ENCODE measurements at regions not wholly inside any gene's neighbourhood (a gene's known extent, or its start where the extent isn't known, plus 50 kb on each side); places are given as distances from the start of the nearest gene placed in this dataset.
"Not testable (repeated sequence)": the region's sequence is repeated elsewhere in the genome, so short reads cannot be mapped to it uniquely, and the experiment has no call there.

DNA sequence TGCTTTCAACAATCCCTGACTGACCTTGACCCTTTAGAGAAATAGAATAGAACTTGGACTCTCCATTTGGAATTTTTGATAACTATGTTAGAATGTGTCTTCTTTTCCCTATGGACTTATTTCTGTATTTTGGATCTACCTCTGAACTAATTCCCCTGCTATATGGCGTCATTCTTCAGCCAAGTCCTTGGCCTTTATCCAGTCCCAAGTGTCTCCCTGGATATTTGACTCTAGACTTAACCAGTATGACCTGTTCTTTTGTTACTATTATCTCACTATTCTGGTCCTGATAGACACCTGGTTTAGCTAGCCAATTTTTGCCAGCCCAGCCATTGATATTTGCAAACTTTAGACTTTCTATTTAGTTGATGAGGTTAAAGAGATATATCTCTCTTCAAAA, 186.8 kb downstream of the KCNS3 start:
- DNase-seq, result no peak

DNA sequence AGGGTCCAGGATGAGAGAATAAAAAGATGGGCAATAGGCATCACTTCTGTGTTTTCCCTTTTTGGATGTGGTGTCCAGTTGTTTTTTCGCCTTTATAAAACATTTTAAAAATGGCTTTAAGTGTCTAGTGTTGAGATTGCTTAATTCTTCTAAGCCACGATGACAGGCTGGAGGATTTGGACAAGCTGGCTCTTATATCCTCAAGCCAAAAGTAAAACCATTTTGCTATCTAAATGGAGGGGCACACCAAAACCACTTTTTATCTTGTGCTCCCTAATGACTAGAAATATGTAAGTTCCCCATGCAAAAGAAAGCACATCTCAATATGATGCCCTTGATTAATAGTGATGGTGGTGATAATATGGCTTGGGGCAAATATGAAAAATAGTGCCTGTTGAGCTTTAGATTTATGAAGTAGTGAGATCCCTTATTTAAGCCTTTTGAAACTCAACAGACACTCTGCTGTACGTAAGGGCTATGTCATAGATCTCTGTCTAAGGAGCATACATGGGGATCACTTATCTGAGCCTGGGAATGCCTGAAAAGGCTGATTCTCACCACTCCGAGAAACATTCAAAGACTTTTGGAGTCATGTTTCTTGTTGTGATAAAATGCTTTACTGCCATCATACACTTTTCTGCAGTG, 185.5 kb downstream of the KCNS3 start:
- no peak for DNase-seq

DNA sequence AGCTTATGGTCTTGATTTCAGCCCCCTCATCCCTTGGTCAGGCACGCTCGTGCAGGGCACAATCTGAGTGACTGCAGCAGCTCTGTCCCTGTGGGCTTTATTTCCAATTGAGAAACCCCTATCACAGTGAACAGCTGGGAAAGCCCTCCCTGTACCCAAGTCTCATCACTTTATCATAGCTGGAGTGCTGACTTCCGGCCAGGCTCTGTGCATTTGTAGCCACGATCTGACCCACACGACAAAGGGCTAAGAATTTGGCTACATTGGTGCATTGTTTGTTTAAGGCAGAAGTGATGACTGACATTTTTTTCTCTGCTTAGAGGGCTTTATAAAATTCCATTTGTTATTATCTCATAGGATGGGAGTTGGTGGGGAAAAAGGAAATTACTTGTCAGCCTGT, 184.4 kb downstream of the KCNS3 start:
- DNase-seq, result no peak

DNA sequence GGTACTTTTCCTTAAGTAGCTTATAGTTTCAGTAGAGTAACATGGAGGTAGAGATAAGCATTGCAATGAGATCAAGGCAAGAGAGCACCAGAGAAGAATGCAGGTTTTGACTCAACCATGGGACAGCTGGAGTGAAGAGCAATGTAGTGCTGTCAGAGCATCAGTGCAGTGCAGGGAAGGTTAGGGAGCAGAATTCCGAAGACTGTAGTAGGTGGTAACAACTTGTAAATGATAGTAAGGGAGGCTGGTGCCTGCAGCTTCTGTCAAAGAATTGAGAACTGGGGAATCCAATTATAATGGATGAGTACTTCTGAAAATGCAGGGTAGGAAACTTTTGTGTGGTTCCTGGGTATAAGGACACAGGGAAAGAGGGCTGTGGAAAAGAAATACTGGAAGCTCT, 183.2 kb downstream of the KCNS3 start:
- no peak for DNase-seq

DNA sequence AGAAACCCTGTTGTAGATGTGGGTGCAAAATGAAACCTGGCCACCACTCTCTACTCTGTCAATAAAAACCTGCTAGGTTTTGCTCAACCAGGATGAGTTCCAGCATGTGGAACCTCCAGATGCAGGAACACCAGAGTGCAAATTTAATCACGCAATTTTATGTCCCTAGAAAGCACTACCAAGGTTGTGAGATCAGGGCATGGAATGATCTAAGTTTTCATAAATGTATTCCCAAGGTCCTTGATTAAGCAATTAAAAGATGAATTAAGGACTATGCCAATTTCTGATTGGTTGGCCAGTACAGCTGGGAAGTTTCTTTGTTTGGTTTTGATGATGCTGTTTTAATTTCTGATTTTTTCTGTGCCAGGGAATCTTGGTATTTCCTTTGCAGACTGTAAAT, 179.2 kb downstream of the KCNS3 start:
- DNase-seq, result no peak

DNA sequence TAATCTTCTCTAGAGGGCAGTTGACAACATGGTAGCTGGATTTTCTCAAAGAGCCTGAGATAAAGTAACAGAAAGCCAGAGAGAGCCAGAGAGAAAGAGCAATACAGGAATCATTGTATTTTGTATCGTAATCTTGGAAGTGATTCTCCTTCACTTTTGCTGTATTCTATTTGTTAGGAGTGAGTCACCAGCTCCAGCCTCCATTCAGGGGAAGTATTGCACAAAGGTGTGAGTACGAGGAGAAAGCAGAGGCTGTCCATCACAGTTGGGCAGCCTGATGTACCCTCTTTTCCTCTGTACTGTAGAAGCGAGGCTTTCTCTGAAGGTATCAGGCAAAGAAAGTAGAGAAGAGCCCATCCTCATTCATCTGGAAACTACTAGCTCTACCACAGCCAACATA, 176.8 kb downstream of the KCNS3 start:
- DNase-seq, result no peak

DNA sequence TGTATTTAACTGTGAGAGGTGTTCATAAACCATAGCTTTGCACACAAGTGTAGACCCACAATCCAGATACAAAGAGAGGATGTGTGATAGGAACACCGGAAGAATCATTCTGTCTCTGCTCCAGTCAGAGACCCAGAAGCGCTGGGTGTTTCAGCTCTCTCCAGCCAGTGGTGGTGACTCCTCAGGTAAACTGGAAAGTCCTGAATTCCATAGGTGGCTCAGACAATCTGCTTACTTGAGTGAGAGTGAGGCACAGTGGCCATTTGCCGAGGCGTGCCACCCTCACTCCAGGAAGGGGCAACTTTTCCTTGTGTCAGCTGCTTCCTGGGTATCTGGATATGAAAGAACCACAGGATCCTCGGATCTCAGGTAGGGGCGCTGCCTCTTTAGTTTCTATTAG, 171.5 kb downstream of the KCNS3 start:
- DNase-seq, result no peak

DNA sequence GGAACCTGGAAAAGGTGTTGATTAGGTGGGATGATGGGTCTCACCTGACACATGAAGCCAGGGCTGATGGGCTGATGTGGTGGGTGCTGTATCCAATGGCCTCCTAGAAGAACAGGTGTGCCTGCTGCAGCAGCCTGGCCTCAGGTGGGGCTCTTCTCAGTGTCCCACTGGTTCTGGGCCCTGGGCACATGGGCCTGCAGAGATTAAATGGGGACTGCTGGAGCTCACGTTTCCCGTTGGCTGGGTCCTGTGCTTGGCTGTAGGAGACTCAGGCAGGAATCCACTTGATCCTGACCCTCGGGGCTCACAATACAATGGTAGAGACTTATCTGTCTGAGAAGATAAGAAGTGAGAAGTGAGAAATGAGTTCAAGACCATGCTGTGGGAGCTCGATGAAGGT, 170.9 kb downstream of the KCNS3 start:
- no peak for DNase-seq

DNA sequence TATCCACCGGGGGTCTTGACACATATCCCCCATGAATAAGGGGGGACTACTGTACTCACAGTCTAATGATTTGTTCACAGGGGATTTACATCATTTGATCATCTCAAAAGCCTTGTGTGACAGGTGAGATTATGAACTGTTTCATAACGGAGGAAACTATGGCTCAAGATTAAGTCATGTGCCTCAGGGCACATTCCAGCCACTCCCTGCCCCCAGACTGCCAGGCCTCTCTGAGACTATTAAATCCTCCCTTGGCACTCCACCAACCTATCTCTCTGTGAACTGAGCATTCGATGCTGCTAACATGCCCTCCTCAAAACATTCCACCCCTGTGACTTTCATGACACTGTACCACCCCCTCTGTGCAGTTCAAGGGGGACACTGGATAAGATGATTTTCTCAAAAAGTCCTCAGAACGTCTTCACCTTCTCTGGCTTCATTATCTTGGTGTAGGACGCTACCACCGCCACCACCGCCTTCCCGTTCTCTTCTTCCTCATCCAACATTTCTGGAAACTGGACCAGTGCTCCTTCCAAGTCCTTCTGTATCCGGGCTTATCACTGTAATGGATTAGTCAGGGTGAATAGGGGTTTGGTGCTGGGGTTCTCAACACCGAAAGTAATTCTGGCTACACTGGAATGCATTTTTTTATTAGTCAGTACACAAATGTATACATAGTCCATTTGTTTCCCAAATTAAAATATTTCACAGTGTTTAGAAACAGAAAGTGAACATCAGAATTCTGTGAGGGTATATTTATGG, 169.6 kb downstream of the KCNS3 start:
- no peak for DNase-seq

DNA sequence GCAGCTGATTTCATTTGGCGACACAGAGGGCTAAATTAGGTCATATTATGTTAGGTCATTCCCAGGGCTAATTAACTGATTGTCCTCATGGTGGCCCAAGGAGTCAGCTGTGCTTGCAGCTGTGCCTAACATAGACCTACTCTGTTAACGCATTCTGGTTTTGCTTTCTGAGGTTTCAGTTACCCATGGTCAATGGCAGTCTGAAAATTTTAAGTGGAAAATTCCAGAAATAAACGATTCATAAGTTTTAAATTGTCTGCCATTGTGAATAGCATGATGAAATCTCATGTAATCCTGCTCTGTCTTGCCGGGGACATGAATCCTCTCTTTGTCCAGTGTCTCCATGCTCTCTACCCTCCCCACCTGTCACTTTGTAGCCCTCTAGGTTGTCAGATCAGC, 168.7 kb downstream of the KCNS3 start:
- no peak for DNase-seq

DNA sequence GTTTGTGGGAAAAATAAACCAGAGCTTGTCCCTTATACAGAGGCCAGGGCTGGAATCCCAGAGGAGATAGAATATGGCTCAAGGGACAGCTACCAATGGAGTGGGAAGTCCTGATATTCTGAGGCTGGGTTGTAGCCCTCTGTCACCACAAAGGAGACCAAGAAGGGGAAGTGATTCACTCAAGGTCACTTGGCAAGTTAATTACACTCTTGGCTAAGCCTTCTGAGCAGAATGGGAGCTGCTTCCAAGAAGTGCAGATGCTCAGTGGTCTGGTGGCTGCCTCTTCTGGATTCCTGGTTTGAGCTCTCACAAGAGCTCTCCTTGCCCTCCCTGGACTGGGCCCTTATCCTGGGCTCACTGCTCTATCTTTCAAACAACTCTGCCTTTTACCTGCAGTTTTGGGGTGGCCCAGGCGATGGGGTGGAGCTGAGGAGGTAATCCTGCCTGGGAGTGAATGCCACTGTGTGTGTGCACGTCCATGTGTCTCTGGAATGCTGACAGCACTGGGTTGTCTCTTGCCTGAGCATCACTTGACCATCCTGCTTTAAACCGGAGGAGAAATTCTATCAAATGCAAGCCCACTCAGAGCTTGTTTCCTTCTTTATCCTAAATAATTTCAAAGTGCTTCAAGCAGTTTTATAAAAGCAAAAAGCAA, 168.2 kb downstream of the KCNS3 start:
- DNase-seq, result no peak

DNA sequence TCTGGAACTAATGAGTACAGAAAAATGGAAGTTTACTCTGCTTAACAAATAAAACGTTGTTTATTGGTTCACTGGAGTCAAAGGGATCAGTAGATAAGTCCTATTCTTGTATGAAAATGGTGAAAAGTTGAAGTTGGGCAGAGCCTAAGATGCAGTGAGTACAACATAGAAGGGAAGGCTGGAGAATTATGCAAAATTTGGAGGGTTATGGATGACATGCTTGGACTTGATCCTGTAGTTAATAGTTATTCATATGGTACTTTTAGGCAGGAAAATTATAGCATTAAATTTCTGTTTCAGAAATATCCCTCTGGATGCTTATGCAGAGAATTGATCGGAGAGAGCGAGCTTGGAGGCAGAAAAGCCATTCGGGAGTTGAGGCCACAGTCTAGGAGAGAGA, 167.6 kb downstream of the KCNS3 start:
- no peak for DNase-seq

DNA sequence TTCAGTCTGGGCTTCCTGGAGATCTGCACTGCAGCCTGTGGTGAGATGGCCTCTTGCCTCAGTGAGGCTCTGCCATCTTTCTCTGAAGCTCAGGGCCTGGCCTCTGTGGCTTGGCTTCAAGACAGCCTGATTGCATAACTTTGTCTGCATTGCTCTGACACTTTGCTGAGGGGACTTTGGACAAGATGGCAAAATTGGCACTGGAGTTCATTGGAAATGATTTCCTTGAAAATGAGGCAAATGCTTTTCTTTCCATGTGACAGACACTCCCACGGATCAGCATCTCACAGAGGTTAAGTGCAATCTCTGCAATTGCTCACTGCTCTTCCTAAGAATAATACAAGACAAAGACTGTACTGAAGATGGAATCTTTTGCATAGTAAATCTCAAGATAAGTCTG, 166.8 kb downstream of the KCNS3 start:
- no peak for DNase-seq

DNA sequence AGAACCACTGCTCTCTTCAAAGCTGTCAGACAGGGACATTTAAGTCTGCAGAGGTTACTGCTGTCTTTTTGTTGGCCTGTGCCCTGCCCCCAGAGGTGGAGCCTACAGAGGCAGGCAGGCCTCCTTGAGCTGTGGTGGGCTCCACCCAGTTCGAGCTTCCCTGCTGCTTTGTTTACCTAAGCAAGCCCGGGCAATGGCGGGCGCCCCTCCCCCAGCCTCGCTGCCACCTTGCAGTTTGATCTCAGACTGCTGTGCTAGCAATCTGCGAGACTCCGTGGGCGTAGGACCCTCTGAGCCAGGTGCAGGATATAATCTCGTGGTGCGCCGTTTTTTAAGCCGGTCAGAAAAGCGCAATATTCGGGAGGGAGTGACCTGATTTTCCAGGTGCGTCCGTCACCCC, 138.9 kb downstream of the KCNS3 start:
- not testable (repeated sequence) for DNase-seq

DNA sequence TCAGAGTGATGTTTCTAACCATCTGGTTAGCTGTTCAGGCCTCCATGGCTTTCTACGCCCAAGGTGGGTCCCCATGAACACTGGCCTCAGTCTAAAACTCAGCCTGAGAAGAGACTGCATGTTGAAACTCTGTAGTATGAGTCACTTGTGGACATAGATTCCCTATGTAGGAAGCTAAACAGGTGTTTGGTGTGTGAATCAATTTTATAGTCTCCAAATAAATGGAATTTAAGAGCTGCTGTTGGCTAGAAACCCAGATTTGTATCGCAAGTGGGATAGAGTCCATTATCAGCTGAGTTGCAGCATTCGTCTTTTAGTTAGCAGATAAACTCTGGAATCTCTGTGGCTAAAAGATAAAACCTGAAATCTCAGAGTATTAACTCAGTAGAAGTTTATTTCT, 131.4 kb downstream of the KCNS3 start:
- DNase-seq, result no peak

DNA sequence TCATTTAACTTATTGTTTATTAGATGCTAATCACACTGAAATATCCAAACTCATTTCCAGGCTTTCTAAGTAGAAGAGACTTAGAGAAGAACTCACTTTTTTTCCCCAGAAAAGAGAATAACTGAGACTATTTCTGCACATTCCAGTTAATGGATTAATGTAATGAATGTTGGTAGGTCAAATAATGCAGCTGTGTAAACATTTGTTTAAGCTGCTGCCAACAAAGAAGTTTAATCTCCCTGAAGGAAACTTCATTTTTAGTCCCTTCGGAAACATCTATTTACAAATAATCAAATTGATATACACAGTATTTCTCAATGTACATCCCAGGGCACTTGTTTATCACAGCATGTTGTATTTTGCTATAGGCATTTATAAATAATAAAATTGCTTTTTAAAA, 126.9 kb downstream of the KCNS3 start:
- DNase-seq, result no peak

DNA sequence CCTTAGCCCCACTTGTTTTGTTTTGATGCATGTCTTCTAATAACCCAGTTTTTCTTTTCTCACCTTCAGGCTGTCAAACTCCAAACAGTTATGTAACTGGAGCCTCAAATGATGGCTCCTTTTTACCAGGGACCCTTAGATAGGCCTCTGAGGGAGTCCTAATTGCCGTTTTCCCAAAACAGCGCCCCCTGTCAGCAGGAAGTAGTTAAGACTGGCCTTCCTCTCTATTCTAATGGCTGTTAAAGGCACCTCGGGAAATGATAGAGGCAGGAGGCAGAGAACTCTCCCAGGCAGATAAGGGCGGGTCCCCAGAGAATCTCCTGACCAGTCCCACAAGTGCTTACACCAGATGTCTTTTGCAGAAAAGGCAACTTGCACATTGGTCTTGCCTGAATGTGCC, 123.2 kb downstream of the KCNS3 start:
- DNase-seq, result no peak

DNA sequence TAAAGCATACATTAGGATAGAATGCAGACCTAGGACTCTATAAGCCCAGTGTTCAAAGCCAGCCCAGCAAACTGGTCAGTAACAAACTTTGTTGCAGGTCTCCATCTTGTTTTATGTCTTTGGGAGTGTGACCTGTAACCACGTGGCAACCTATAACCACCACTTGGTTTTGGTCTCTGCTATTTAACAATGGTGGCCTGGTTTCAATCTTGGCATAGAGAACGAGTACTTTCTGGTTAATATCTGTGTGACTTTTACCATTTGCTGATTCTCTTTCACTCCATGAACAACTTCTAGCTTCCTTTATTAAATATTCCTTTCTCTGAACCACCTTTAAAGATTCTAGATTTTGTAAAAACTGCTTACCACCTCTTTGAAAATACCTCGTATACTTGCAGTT, 118.5 kb downstream of the KCNS3 start:
- DNase-seq, result no peak

DNA sequence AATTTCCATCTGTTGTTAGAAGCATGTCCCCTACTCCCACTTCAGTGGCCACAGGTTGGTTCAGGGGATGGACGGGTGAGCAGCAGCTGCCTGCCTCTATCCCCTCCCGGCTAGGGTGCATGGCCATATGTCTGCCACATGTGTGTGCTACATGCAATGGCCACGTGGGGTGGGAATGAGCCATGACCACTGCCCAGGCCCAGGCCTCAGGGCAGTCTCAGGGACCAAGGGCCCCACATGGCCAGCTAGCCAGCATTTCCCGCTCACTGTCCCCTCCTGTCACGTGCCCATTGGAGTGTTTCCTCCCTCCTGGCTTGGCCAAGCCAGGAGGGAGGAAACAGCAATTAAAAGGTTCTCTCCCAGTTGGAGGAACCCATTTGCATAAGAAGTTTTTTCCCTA, 117.1 kb downstream of the KCNS3 start:
- no peak for DNase-seq
